ENCODE measurements at regions not wholly inside any gene's neighbourhood (a gene's known extent, or its start where the extent isn't known, plus 50 kb on each side); places are given as distances from the start of the nearest gene placed in this dataset.

GRCh38 chr10:4453276-4453675 is 372.7 kb upstream of the AKR1E2 start:
- Mint-ChIP-seq H3K36me3 (no peaks in the 10 kb centered on the region), H3K9me3 (no peaks in the 10 kb centered on the region), H3K4me3 (no peak overlapping the region), H3K27me3 (peaks cover 1 to 8% of the 10 kb centered on the region in 2 donors), H3K4me1 (peaks cover 0 to 7% (median 6%) of the 10 kb centered on the region in 3 donors), H3K27ac (no peak overlapping the region)
- DNase-seq (no peak), ATAC-seq (replicated peaks in 1 of 4) (no peak)
- ChIA-PET POLR2A (no interaction called here), CTCF (no interaction called here)
- Histone ChIP-seq H3K4me1 (ENCODE audit: control insufficient read depth in 1 of 2, extremely low read depth in 1 of 2, insufficient read depth in 2 of 2, low read length in 2 of 2) (peaks cover 0 to 2% of the 10 kb centered on the region in 2 experiments), H3K27ac (ENCODE audit: low read length) (no peak overlapping the region), H3K27me3 (replicated peaks in 1 of 2; ENCODE audit: control insufficient read depth in 2 of 2, extremely low read depth in 1 of 2, insufficient read depth in 2 of 2, low read length in 1 of 2) (no peaks in the 10 kb centered on the region), H3K9me3 (no peaks in the 10 kb centered on the region), H3K36me3 (ENCODE audit: control insufficient read depth in 2 of 2, extremely low read depth in 1 of 2, insufficient read depth in 1 of 2, low read length in 1 of 2) (no peaks in the 10 kb centered on the region), H3K4me3 (ENCODE audit: control insufficient read depth in 1 of 2, extremely low read depth in 1 of 2, low read length in 1 of 2) (no peak overlapping the region)
- WGBS (ENCODE audit: insufficient coverage), result 89% methylated on average over 8 of the region's 8 CpGs

GRCh38 chr10:4450981-4451908 is 374.8 kb upstream of the AKR1E2 start:
- DNase-seq (no peak), ATAC-seq (replicated peaks in 1 of 4) (no peak)
- Mint-ChIP-seq H3K9me3 (peaks cover 0 to 2% (median 0%) of the 10 kb centered on the region in 3 donors), H3K27me3 (peaks cover 3 to 11% of the 10 kb centered on the region in 2 donors), H3K4me1 (peaks cover 0 to 7% (median 6%) of the 10 kb centered on the region in 3 donors), H3K36me3 (no peaks in the 10 kb centered on the region), H3K4me3 (no peak overlapping the region), H3K27ac (no peak overlapping the region)
- Histone ChIP-seq H3K27me3 (replicated peaks in 1 of 2; ENCODE audit: control insufficient read depth in 2 of 2, extremely low read depth in 1 of 2, insufficient read depth in 2 of 2, low read length in 1 of 2) (no peaks in the 10 kb centered on the region), H3K4me3 (ENCODE audit: control insufficient read depth in 1 of 2, extremely low read depth in 1 of 2, low read length in 1 of 2) (no peak overlapping the region), H3K36me3 (ENCODE audit: control insufficient read depth in 2 of 2, extremely low read depth in 1 of 2, insufficient read depth in 1 of 2, low read length in 1 of 2) (no peaks in the 10 kb centered on the region), H3K9me3 (no peaks in the 10 kb centered on the region), H3K27ac (ENCODE audit: low read length) (no peak overlapping the region), H3K4me1 (ENCODE audit: control insufficient read depth in 1 of 2, extremely low read depth in 1 of 2, insufficient read depth in 2 of 2, low read length in 2 of 2) (peaks cover 0 to 2% of the 10 kb centered on the region in 2 experiments)
- WGBS (ENCODE audit: insufficient coverage), result 45% methylated on average over 7 of the region's 13 CpGs
- CTCF ChIA-PET, result interaction anchor here in 1 of 2 donors (1.0 kb wide), 1 partner anchor 46 kb away, joined by 3 read pairs; no protein-coding TSS in a partner anchor
- POLR2A ChIA-PET, result no interaction called here

- ChIA-PET CTCF (interaction anchor here in 1 of 2 donors (1.0 kb wide), 1 partner anchor 45 kb away, joined by 3 read pairs; no protein-coding TSS in a partner anchor), POLR2A (no interaction called here)
These were observed 375.8 kb upstream of the AKR1E2 start for GRCh38 chr10:4450169-4450568.

GRCh38 chr10:4448030-4448429 is 378.0 kb upstream of the AKR1E2 start:
- DNase-seq (no peak), ATAC-seq (replicated peaks in 1 of 4) (no peak)
- no peak overlapping the region for H3K27ac ChIP-seq (ENCODE audit: low read length)
- Mint-ChIP-seq H3K36me3 (peaks cover 10% of the 10 kb centered on the region), H3K4me3 (no peak overlapping the region), H3K4me1 (peaks cover 0 to 7% (median 6%) of the 10 kb centered on the region in 3 donors), H3K27ac (no peak overlapping the region), H3K9me3 (peaks cover 8 to 12% (median 11%) of the 10 kb centered on the region in 3 donors), H3K27me3 (peaks cover 6 to 16% of the 10 kb centered on the region in 2 donors)
- no peaks in the 10 kb centered on the region for H3K36me3 ChIP-seq (ENCODE audit: control insufficient read depth in 2 of 2, extremely low read depth in 1 of 2, insufficient read depth in 1 of 2, low read length in 1 of 2)
- peaks cover 0 to 3% of the 10 kb centered on the region in 2 experiments for H3K27me3 ChIP-seq (replicated peaks in 1 of 2; ENCODE audit: control insufficient read depth in 2 of 2, extremely low read depth in 1 of 2, insufficient read depth in 2 of 2, low read length in 1 of 2)
- H3K4me1 ChIP-seq (ENCODE audit: control insufficient read depth in 1 of 2, extremely low read depth in 1 of 2, insufficient read depth in 2 of 2, low read length in 2 of 2), result peaks cover 0 to 2% of the 10 kb centered on the region in 2 experiments
- ChIA-PET POLR2A (no interaction called here), CTCF (interaction anchor here in 1 of 2 donors (0.5 kb wide), 1 partner anchor 43 kb away, joined by 3 read pairs; no protein-coding TSS in a partner anchor)
- no peak overlapping the region for H3K4me3 ChIP-seq (ENCODE audit: control insufficient read depth in 1 of 2, extremely low read depth in 1 of 2, low read length in 1 of 2)
- WGBS (ENCODE audit: insufficient coverage), result no CpG with 5 or more reads among the region's 1 CpG
- H3K9me3 ChIP-seq, result no peaks in the 10 kb centered on the region

More at GRCh38 chr10:4450169-4450568, 375.8 kb upstream of the AKR1E2 start:
- H3K27ac ChIP-seq (ENCODE audit: low read length), result no peak overlapping the region
- DNase-seq (no peak), ATAC-seq (replicated peaks in 1 of 4) (no peak)
- Mint-ChIP-seq H3K36me3 (no peaks in the 10 kb centered on the region), H3K27me3 (peaks cover 4 to 14% of the 10 kb centered on the region in 2 donors), H3K27ac (no peak overlapping the region), H3K4me1 (peaks cover 0 to 7% (median 6%) of the 10 kb centered on the region in 3 donors), H3K4me3 (no peak overlapping the region), H3K9me3 (peaks cover 0 to 4% (median under 1%) of the 10 kb centered on the region in 3 donors)
- H3K36me3 ChIP-seq (ENCODE audit: control insufficient read depth in 2 of 2, extremely low read depth in 1 of 2, insufficient read depth in 1 of 2, low read length in 1 of 2), result no peaks in the 10 kb centered on the region
- no peaks in the 10 kb centered on the region for H3K27me3 ChIP-seq (replicated peaks in 1 of 2; ENCODE audit: control insufficient read depth in 2 of 2, extremely low read depth in 1 of 2, insufficient read depth in 2 of 2, low read length in 1 of 2)
- WGBS (ENCODE audit: insufficient coverage), result no CpG with 5 or more reads among the region's 5 CpGs
- no peak overlapping the region for H3K4me3 ChIP-seq (ENCODE audit: control insufficient read depth in 1 of 2, extremely low read depth in 1 of 2, low read length in 1 of 2)
- H3K9me3 ChIP-seq, result no peaks in the 10 kb centered on the region
- H3K4me1 ChIP-seq (ENCODE audit: control insufficient read depth in 1 of 2, extremely low read depth in 1 of 2, insufficient read depth in 2 of 2, low read length in 2 of 2), result peaks cover 0 to 2% of the 10 kb centered on the region in 2 experiments

GRCh38 chr10:4443419-4443818 is 382.6 kb upstream of the AKR1E2 start:
- Histone ChIP-seq H3K27me3 (replicated peaks in 1 of 2; ENCODE audit: control insufficient read depth in 2 of 2, extremely low read depth in 1 of 2, insufficient read depth in 2 of 2, low read length in 1 of 2) (peaks cover 0 to 6% of the 10 kb centered on the region in 2 experiments), H3K4me1 (ENCODE audit: control insufficient read depth in 1 of 2, extremely low read depth in 1 of 2, insufficient read depth in 2 of 2, low read length in 2 of 2) (no peaks in the 10 kb centered on the region), H3K36me3 (ENCODE audit: control insufficient read depth in 2 of 2, extremely low read depth in 1 of 2, insufficient read depth in 1 of 2, low read length in 1 of 2) (no peaks in the 10 kb centered on the region), H3K27ac (ENCODE audit: low read length) (no peak overlapping the region), H3K9me3 (no peaks in the 10 kb centered on the region), H3K4me3 (ENCODE audit: control insufficient read depth in 1 of 2, extremely low read depth in 1 of 2, low read length in 1 of 2) (no peak overlapping the region)
- ChIA-PET CTCF (no interaction called here), POLR2A (interaction anchor here in 1 of 2 donors (0.5 kb wide), 1 partner anchor 929 kb away, joined by 3 read pairs; no protein-coding TSS in a partner anchor)
- no peak for DNase-seq
- H3K36me3 Mint-ChIP-seq, result peaks cover 12% of the 10 kb centered on the region
- peaks cover 11 to 22% (median 16%) of the 10 kb centered on the region in 3 donors for H3K9me3 Mint-ChIP-seq
- peaks cover 5 to 13% of the 10 kb centered on the region in 2 donors for H3K27me3 Mint-ChIP-seq
- H3K4me1 Mint-ChIP-seq, result no peaks in the 10 kb centered on the region
- no CpG with 5 or more reads among the region's 1 CpG for WGBS (ENCODE audit: insufficient coverage)
- no peak for ATAC-seq (replicated peaks in 1 of 4)
- H3K4me3 Mint-ChIP-seq, result no peak overlapping the region
- H3K27ac Mint-ChIP-seq, result no peak overlapping the region

- Mint-ChIP-seq H3K9me3 (peaks cover 11 to 22% (median 16%) of the 10 kb centered on the region in 3 donors), H3K4me3 (no peak overlapping the region), H3K4me1 (no peaks in the 10 kb centered on the region), H3K27me3 (peaks cover 5 to 13% of the 10 kb centered on the region in 2 donors), H3K27ac (no peak overlapping the region), H3K36me3 (peaks cover 12% of the 10 kb centered on the region)
- no CpG with 5 or more reads among the region's 4 CpGs for WGBS (ENCODE audit: insufficient coverage)
- Histone ChIP-seq H3K27me3 (replicated peaks in 1 of 2; ENCODE audit: control insufficient read depth in 2 of 2, extremely low read depth in 1 of 2, insufficient read depth in 2 of 2, low read length in 1 of 2) (peaks cover 0 to 6% of the 10 kb centered on the region in 2 experiments), H3K4me1 (ENCODE audit: control insufficient read depth in 1 of 2, extremely low read depth in 1 of 2, insufficient read depth in 2 of 2, low read length in 2 of 2) (no peaks in the 10 kb centered on the region), H3K27ac (ENCODE audit: low read length) (no peak overlapping the region), H3K36me3 (ENCODE audit: control insufficient read depth in 2 of 2, extremely low read depth in 1 of 2, insufficient read depth in 1 of 2, low read length in 1 of 2) (no peaks in the 10 kb centered on the region), H3K9me3 (no peaks in the 10 kb centered on the region), H3K4me3 (ENCODE audit: control insufficient read depth in 1 of 2, extremely low read depth in 1 of 2, low read length in 1 of 2) (no peak overlapping the region)
- DNase-seq (no peak), ATAC-seq (replicated peaks in 1 of 4) (no peak)
- CTCF ChIA-PET, result interaction anchor here in 1 of 2 donors (0.6 kb wide), 1 partner anchor 37 kb away, joined by 3 read pairs; no protein-coding TSS in a partner anchor
- POLR2A ChIA-PET, result no interaction called here
These were observed 383.7 kb upstream of the AKR1E2 start for GRCh38 chr10:4442296-4442695.
